Astrocyte of the hippocampus (primary cell): ENCODE measurements at regions not wholly inside any gene's neighbourhood (a gene's known extent, or its start where the extent isn't known, plus 50 kb on each side); places are given as distances from the start of the nearest gene placed in this dataset.

Experiments
- DNase-seq: peaks from one replicate; pipeline ENCODE4 v3.0.0; 2011; ENCODE audit warnings: low read depth, low spot score

DNA sequence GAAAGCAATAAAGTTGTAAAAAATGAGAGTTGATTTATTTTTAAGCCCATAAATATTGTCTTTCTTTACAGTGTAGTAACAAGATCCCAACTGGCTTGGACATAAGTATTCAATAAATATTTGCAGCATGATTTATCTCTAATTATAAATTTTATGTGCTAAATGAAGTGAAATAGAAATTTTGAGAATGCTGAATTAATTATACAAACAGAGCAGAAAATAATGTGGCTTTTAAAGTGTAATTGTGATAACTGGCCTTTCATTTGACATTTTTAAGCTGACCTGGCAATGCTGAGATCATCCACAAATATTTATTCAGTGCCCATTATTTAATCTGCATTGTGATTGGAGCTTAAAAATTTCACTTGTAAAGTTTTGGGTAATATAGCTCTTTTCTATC, 201.6 kb upstream of the NAV3 start:
- DNase-seq, result no peak

DNA sequence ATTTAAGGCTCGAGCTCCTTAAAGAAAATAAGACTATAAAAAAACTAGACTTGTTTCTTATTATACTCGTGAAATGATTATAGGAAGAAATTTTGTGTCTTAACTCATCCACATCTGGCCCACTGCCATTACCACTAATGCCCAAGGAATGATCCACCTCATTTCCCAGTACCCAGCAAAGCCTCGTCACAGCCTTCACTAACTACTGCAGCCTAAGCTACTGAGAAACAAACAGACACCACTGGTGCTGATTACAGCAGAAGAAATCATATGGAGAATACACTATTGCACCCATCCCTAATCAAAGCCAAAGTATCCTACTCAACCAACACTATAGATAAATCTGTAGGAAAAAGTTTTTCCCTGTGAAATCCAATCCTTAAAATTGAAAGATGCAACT, 205.3 kb upstream of the NAV3 start:
- peak; percentile 86 for DNase-seq

DNA sequence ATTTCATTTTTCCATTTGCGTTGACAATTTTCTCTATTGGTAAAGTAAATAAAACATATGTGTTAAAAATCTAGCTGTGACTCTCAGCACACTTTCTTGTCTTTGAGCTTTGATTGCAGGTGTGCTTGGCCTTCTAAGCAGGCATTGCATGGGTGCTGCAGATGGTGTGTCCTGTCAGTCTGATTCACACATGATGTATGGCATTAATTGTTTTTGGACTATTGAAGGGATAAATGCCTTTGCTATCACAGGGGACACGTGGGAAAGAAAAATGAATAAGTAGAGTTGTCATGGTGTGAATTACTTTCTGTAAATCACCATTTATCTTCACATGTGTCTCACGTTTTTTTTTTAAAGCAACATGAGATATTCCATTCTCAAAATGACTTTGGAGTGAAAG, 211.3 kb upstream of the NAV3 start:
- no peak for DNase-seq

DNA sequence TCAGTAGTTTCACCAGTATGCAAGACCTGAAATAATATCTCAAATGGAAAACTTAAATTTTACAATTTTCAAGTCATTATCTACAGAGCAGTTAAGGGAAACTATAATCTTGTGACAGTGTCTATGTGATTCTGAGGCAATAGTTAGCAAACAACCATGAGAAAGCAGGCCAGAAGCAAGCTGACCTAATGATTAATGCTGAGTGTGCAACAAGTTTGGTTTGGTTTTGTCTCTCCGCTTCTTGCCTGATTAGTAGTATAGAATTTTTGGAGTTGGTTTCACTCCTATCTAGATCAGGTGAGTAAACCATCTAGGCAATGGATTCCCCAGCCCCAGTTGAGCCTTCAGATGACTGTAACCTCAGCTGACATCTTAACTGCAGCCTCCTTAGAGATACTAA, 212.9 kb upstream of the NAV3 start:
- DNase-seq, result no peak

DNA sequence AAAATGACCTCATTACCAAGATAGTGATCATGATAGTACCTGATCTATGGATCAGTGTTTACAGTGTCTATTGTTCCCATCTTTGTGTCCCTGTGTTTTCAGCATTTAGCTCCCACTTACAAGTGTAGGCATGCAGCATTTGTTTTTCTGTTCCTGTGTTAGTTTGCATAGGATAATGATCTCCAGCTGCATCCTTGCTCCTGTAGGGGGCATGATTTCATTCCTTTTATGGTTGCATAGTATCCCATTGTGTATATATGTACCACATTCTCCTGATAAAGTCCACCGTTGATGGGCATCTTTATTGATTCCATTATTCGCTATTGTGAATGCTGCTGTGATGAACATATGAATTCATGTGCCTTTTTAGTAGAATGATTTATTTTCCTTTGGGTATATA, 215.4 kb upstream of the NAV3 start:
- DNase-seq, result no peak

DNA sequence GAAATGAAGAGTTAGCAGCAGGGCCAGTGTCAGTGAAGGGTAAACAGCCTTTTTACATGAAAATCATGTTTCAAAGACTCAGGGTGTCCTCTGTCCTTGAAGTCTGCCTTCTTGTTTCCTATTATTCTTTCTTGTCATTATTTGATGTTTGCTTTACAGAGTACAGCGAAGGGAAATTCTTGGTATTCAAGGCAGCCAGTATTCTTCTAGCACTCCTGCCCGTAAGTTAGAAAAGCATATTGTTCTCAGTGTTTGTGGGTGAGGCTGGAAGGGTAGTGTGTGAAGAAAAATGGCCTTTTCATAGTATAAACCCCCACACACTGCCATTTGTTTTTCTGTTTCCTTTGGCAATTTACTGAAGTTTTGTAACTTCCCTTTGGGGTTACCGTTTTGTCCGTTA, 217.3 kb upstream of the NAV3 start:
- DNase-seq, result no peak

DNA sequence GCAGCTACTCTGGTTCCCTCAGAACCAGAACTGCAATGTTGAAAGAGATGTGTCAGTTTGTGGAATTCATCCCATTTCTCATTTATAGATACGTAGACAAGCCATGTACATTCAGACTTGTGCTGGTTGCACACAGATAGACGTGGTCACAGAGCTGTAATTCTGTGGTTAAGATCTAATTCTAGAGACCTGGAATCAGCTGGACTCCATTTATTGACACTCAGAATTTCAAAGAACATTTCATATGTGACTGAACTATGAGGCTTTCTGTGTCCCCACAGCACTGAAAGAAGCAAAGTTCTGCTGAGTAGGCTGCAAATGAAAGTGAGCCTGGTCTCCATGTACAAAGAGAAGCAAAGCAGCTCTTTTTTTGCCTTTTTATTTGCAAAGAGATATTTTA, 220.2 kb upstream of the NAV3 start:
- peak; percentile 5 for DNase-seq

DNA sequence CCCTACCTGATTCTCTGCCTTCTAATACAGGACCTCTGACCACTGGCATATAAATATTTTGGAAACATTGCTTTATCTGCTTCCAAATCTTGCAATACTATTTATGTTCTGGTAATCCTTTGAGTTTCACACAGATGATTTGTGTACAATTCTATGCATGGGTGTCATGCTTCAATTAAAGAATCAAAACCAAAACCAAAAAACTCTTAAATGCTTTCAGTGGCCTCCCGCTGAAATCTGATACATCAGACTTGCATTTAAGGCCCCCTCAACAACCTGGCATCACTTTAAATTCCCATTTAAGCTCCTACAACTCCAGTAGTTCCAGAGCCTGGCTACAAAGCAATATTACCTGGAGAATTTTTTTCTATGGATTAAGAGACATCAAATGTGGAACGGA, 221.7 kb upstream of the NAV3 start:
- no peak for DNase-seq

DNA sequence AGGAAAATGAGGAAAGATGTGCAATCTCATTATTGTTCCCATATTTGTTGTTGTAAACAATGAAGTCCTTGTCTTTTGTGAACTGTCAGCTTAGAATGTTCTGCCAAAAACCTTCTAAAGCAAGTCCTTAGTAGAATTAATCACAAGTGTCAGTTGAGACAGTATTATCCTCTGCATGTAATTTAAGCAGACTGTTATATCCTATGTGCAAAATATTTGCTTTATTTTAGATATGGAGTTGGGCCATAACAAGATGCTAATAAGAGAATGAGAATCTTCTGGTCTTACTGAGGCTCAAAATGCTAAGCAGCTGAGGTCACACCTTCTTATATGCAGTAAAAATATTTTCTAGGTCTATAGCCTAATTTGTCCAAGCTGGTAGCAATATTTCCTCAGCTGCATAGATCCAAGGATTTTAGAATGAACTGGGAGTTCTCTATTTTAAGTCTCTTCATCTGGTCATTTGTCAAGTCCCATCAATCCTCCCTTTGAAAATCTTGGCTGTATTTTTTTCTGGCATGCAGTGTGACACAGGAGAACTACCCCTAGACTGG, 222.3 kb upstream of the NAV3 start:
- no peak for DNase-seq

DNA sequence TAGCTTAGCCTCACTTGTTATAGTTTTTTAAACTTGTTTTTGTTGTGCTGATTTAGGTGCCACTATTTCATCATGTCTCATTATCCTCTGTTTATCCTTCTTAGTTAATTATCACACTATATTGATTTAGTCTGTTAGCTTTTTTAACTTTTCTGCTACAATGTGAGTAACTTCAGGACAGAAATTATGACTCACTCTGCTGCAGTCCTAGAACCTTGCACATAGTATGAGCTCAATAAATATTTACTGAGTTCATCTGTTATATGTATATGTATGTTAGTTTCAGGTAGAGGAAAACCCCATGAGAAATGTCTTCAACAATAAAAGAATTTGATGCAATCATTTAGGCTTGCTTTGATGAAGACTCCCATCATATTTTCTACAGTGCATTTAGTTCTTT, 224.3 kb upstream of the NAV3 start:
- DNase-seq, result no peak

DNA sequence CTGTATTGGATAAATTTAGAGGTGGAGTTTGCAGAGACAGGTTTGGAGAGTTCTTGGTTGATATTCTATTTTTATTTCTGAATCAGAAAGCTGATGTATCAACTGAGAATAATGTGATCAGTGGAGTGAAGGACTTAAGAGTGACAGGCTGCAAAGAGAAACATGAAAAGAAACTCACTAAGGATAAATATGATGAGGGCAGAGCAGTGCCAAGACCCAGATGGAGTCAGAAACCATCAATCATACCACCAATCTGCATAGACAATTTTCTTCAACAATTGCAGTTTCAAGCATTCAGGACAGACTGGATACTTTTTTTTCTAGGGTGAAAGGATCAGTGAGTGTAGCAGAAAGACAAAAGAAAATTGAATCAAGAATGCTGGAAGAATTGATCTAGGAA, 226.7 kb upstream of the NAV3 start:
- DNase-seq, result no peak

DNA sequence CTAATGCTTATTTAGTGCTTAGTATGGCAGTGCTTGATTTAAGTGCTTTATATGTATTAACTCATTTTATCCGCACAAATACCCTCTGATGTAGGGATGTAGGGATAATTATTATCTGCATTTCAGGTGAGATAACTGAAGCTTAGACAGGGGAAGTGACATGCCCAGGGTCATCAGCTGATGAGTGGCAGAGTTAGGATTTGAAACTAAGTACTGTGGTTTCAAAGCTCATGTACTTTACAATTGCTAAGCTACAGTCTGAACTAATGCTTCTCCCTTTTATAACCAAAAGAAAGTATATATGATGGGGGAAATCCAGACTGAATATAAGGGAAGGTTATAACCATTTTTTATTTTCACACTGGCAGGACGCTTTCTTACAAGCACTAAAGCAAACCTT, 229.6 kb upstream of the NAV3 start:
- no peak for DNase-seq

DNA sequence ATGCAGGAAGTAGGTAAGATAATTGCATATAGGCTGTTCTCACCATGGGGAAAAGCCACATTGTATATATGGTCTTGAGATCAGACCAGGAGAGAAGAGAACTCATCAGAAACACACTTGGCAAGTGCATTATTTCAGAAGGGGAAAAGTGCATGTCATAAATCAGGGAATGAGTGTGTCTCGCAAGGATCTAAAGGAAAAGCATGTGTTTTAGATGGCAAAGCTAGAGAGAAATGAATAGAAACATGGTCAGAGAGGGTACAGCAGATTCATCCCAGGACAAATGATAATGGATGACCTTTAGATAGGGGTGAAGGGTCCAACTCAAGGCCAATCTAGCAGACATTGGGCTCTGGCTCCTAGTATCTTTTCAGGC, 230.2 kb upstream of the NAV3 start:
- no peak for DNase-seq

DNA sequence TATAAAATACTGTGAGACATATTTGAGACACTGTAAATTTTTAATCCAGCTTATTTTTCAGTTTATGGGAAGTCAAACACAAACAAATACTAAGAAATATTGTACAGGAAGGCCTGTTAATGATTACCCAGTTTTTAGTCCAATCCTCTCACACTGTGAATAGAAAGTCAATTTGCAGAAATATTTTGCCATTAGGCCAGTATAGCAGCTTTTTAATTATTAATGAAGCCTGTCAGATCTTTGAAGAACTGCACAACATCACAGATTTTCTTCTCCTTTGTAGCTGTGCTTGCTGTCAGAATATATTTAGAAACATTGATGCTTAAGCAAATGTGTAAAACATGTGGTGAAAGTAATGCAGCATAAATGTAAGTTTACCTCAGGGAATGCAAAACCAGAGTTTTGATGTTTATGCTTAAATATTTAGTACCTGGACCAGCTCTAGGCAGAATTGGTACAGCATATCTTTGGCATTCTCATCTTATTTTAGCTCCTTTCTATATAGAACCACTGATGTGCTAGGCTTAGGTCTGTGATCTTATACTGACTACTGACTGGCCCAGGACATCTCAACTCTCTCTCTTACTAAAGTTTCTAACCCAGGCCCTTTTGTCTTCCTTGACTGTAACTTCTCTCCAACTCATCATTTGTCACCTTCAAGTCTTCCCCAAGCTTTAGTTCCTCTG, 230.8 kb upstream of the NAV3 start:
- no peak for DNase-seq

DNA sequence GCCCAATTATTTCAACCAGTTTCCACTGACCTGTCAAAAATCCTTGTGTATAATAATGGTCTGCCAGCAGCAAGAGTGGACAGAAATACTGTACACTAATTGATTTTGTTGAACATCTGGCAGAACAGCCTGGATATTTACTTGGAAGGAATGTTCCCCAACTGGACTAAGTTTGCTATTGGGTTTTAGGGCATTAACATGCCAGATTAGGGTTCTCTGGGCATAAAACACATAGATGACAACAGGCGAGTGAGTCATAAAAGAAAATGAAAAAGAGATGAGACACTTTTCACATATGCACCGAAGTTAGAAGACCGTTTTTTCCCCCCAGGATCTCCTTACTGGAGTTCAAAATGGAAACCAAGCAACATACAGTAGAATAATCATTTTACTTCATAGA, 236.3 kb upstream of the NAV3 start:
- DNase-seq, result no peak

DNA sequence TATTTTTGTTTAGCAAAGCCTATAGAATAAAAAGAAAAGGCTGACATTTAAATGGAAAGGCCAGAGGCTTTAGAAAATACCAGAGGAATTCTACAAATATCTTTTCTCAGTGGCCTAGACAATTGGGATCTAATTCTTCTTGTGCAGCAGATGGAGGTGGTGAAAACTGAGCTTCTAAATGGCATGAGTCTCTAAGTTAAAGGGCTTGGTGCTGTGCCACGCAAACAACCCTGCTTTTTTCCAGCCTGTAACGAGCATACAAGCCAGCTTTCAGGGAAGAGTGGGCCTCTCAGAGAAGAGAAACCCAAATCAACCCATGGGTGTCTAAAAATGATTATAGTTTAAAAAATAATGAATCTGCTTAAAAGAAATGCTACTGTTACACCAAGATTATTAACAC, 237.9 kb upstream of the NAV3 start:
- no peak for DNase-seq

DNA sequence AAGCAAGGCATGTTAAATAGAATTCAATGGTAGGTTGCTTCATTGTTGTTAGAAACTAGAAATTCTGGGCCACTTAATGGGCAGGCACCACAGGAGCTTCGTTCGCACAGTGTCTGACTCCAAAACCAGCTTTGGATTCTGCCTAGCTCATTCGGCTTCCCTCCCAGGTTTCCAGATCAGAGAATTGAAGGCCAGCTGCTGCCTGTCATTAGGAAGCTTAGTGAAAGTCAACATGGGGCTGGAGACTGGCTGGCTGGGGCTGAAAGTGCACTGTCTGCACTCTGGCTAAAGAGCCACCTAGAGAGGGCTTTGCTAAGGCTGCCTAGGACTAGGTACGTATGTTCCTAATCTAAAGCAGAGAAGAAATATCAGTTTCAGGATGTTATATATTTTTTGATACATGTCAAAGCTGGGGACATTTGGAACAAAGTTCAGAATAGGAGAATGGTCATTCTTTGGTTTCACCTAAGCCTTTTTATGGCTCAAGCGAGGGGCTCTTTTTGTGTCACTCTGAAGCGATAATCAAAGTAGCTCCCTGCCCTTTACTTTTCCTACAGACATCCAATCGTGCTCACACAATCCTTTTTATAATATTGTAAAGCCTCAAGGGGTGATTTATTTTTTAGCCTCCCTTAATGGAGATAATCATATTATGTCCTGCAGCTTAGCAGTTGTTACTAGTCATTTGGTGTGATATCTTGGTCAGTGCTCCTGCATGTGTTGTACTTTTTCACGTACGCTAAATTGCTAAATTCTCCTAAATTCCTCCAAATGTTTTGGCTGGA, 238.5 kb upstream of the NAV3 start:
- no peak for DNase-seq

DNA sequence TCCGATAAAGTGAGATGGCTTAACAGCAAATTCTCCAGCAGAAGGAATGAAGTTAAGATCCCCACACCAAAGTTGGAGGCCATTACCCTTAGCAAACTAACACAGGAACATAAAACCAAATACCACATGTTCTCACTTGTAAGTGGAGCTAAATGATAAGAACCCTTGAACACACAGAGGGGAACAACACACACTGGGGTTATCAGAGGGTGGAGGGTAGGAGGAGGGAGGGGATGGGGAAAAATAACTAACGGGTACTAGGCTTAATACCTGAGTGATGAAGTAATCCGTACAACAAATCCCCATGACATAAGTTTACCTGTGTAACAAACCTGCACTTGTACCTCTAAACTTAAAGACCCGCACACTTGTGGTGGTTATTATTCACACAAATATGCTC, 240.4 kb upstream of the NAV3 start:
- no peak for DNase-seq

DNA sequence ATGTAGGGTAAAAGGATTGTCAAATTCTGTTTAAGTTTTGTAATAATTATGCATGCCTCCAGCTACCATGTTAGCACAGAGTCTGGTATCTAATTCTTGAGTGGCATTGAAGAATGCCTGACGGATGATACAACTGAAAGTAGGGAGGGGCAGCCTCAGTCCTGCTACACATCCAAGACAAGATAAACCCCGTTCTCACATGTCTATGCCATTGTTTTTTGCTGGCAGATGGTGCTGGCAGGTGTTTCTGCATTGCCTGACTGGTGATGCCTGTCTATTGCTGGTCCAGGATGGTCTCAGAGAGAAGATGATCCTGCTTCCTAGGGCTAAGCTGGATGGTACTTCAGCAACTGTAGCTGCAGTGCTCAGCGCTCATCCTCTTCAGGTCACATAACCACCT, 245.8 kb upstream of the NAV3 start:
- no peak for DNase-seq

DNA sequence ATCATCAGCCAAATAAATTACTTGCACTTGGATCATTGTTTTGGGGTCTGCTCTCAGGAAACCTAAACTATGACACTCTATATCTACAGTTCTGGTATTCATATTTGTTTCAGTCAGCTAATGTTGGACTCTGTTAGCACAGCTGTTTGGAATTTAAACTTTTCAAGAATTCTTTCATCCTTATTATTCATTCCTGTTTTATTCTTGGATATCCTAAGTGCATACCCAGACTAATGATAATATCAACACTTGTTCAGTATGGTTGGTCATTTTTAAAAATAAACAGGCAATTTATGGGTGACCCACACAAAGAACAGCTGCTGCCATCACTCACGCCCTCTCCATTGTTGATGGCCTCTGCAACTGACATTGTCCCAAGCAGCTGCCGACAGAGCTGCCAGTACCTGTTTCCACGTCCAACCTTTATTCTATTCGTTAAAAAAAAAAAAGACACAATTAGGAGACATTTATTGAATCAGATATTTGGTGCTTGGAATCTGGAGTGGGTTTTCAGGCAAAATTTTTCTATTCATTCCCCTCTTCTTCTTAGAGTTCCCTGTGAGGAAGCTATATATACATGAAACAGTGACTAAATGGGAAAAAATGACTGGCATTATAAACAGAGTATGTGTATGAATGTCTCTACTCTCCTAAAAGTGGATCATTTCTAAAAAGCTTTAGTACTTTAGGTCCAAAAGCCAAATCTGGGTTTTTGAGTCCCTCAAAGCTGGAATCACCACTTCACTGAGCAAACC, 252.1 kb upstream of the NAV3 start:
- no peak for DNase-seq

DNA sequence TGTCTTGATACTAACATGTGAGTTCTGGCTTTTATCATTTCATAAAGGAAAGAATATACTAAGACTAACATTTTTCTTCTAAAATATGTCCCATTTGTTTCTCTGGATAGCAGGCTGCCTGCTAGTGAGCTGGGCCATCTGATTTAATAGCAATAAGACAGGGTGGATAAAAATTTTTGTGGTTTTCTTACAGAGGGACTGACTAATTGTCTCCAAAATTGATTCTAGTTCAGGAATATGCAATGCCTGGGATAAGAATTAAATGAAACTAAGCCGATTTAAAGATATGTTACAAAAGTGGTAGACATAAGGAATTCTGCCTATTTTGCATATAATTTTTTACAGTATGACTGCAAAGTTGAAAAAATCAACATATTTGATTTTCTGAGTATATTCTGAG, 252.9 kb upstream of the NAV3 start:
- DNase-seq, result peak; percentile 8

DNA sequence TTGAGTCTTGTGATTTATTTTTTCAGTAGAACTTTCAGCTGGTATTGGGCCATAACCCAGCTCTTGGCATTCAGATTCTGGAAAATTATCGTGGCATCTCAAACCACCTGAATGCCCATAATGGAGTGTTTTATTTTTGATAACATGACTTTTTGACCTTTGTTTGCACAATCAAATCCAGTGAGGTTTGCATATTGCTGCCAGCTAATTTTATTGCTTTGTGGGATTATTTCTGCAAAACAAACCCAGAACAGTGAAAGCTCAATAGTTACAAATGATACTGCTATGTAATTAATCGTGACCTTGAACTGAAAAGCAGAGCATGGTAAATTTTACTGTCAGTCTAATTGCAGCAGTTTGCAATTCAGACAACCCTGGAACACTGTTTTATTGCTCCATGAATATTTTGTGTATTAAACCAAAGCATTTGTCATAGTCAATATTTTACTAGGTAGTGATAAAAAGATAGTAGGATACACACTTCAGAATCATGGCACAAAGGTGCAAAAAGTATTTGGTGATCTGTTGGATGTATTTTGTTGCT, 255.2 kb upstream of the NAV3 start:
- no peak for DNase-seq
